GM19035 (cell line): ENCODE measurements at regions not wholly inside any gene's neighbourhood (a gene's known extent, or its start where the extent isn't known, plus 50 kb on each side); places are given as distances from the start of the nearest gene placed in this dataset.

Source experiments
- ATAC-seq: cut with Tn5 transposase; IDR thresholded peaks from one replicate; pipeline ENCODE4 v1.9.1; 2021; ENCODE audit not compliant: unreplicated experiment

GRCh38 chr3:75260-75659 is 121.3 kb upstream of the CHL1 start:
- no peak for ATAC-seq

- no peak for ATAC-seq
These were observed 117.0 kb upstream of the CHL1 start for GRCh38 chr3:79542-79941.

GRCh38 chr3:82508-82907 is 114.1 kb upstream of the CHL1 start:
- no peak for ATAC-seq

- no peak for ATAC-seq
These were observed 113.5 kb upstream of the CHL1 start for GRCh38 chr3:83096-83495.

- no peak for ATAC-seq
These were observed 111.4 kb upstream of the CHL1 start for GRCh38 chr3:85180-85579.

GRCh38 chr3:88267-88666 is 108.3 kb upstream of the CHL1 start:
- no peak for ATAC-seq

- ATAC-seq, result no peak
These were observed 102.8 kb upstream of the CHL1 start for GRCh38 chr3:93746-94145.

- ATAC-seq, result no peak
These were observed 100.3 kb upstream of the CHL1 start for GRCh38 chr3:96259-96658.

- ATAC-seq, result no peak
These were observed 98.9 kb upstream of the CHL1 start for GRCh38 chr3:97417-98258.

GRCh38 chr3:98259-98654 is 98.3 kb upstream of the CHL1 start:
- ATAC-seq, result no peak

GRCh38 chr3:99506-99905 is 97.1 kb upstream of the CHL1 start:
- no peak for ATAC-seq

- no peak for ATAC-seq
These were observed 94.1 kb upstream of the CHL1 start for GRCh38 chr3:102484-102883.

- no peak for ATAC-seq
These were observed 92.6 kb upstream of the CHL1 start for GRCh38 chr3:103991-104390.

GRCh38 chr3:105585-105984 is 91.0 kb upstream of the CHL1 start:
- ATAC-seq, result no peak

- ATAC-seq, result no peak
These were observed 89.9 kb upstream of the CHL1 start for GRCh38 chr3:106619-107018.

- peak; percentile 64 for ATAC-seq
These were observed 85.2 kb upstream of the CHL1 start for GRCh38 chr3:111143-112069.

- ATAC-seq, result no peak
These were observed 83.8 kb upstream of the CHL1 start for GRCh38 chr3:112773-113172.

GRCh38 chr3:118666-119065 is 77.9 kb upstream of the CHL1 start:
- no peak for ATAC-seq

- no peak for ATAC-seq
These were observed 73.2 kb upstream of the CHL1 start for GRCh38 chr3:123341-123740.

- ATAC-seq, result no peak
These were observed 71.9 kb upstream of the CHL1 start for GRCh38 chr3:124557-125179.

- no peak for ATAC-seq
These were observed 67.9 kb upstream of the CHL1 start for GRCh38 chr3:128515-129172.
